Body of pancreas (tissue), 4 donors: ENCODE measurements at regions not wholly inside any gene's neighbourhood (a gene's known extent, or its start where the extent isn't known, plus 50 kb on each side); places are given as distances from the start of the nearest gene placed in this dataset.

Source experiments
- ATAC-seq: fragments of 150-250 bp; one replicate; pipeline ENCODE4 v1.9.1; 2016
- DNase-seq, 4 donors: peaks; one replicate each; pipeline ENCODE4 v3.0.0-alpha.2; 2019
- H3K27ac ChIP-seq, 4 donors: fragments of 200-600 bp; sonication (generic); 1 replicate in 3 of 4; 2 replicates in 1 of 4; pipeline versions ENCODE4 v1.5.1 to v1.6.1; 2016 to 2019; ENCODE audit warnings: mild to moderate bottlenecking in 1 of 4, mixed read lengths in 1 of 4, moderate library complexity in 1 of 4
- H3K27me3 ChIP-seq, 2 donors: fragments of 200-600 bp; sonication (generic); one replicate each; pipeline ENCODE4 v1.6.0; 2016; ENCODE audit warnings: mild to moderate bottlenecking in 1 of 2
- H3K36me3 ChIP-seq, 2 donors: fragments of 200-600 bp; sonication (generic); replicated peaks in 1 of 2; 2 replicates each; pipeline ENCODE4 v1.5.1; 2016; ENCODE audit warnings: low read depth in 2 of 2; ENCODE audit not compliant: insufficient read depth in 1 of 2
- H3K4me1 ChIP-seq: fragments of 200-600 bp; sonication (generic); one replicate; pipeline ENCODE4 v1.6.0; 2016
- H3K4me3 ChIP-seq, 2 donors: fragments of 200-600 bp; sonication (generic); 1 replicate in 1 of 2; 2 replicates in 1 of 2; pipeline ENCODE4 v1.5.1; 2016 to 2019
- H3K9me3 ChIP-seq, 3 donors: fragments of 200-600 bp; sonication (generic); 1 replicate in 2 of 3; 2 replicates in 1 of 3; pipeline ENCODE4 v1.5.1; 2016
- POLR2A ChIP-seq, 3 donors: fragments of 450-650 bp; IDR thresholded peaks; one replicate each; pipeline ENCODE4 v1.6.1; 2016; ENCODE audit warnings: antibody characterized with exemption in 3 of 3, mild to moderate bottlenecking in 2 of 3
- WGBS, 2 donors: methylation state at CpG; one replicate each; pipeline ENCODE4 v1.1.5; 2017; 5-methylcytosine and 5-hydroxymethylcytosine counted together
- intact Hi-C: fragments of 100-400 bp; cut with DNase I; formaldehyde crosslinking; loops from one replicate; pipeline ENCODE4 v1.15.1; 2023
- TF ChIP-seq, protein P1 (sequence below), 7 experiments: fragments of 450-650 bp in 4 of 7; fragments of 200-600 bp in 3 of 7; sonication (generic) in 3 of 7; IDR thresholded peaks; one replicate each; pipeline ENCODE4 v1.5.1; 2016 to 2019; ENCODE audit warnings: antibody characterized with exemption in 7 of 7

DNA sequence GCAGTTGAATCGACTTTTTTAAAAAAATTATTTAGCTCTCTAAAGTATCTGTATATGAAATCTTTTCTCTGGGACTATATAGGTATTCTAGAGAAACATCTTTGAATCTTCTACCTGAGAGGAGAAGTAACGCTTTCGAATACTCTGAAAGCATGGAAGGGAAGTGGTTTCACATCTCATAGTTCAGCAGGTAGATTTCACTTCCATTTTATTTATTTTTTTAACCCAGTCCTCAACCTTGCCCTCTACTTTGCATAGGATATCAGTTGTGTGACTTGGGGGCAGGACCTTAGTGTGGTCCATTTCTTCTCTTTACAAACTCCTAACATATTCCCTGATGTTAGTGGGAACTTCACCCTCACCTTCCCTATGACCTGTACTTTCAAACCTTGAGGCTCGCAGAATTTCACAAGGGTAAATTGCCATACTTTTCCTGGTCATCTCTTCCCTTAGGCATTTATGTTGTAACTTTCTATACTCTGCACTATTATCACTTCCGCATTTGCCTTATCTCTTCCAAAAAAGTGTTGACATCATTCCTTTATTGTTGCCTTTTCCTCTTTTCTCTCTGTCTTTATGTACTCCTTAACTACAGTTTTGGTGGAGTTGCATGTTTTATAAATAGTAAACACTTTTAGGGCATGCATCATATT lies 1208.5 kb upstream of the ADGRL4 start:
- ATAC-seq = no peak
- H3K27ac ChIP-seq = no peak overlapping the region
- WGBS, 2 donors = 71 to 79% methylated on average over 5 of the region's 5 CpGs
- H3K4me1 ChIP-seq = no peaks in the 10 kb centered on the region
- no peak overlapping the region for H3K4me3 ChIP-seq
- TF ChIP-seq, protein P1, sequence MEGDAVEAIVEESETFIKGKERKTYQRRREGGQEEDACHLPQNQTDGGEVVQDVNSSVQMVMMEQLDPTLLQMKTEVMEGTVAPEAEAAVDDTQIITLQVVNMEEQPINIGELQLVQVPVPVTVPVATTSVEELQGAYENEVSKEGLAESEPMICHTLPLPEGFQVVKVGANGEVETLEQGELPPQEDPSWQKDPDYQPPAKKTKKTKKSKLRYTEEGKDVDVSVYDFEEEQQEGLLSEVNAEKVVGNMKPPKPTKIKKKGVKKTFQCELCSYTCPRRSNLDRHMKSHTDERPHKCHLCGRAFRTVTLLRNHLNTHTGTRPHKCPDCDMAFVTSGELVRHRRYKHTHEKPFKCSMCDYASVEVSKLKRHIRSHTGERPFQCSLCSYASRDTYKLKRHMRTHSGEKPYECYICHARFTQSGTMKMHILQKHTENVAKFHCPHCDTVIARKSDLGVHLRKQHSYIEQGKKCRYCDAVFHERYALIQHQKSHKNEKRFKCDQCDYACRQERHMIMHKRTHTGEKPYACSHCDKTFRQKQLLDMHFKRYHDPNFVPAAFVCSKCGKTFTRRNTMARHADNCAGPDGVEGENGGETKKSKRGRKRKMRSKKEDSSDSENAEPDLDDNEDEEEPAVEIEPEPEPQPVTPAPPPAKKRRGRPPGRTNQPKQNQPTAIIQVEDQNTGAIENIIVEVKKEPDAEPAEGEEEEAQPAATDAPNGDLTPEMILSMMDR (IDR thresholded peaks at IDR 0.05) = no peak
- no peak for TF ChIP-seq POLR2A (IDR thresholded peaks at IDR 0.05)
- no peaks in the 10 kb centered on the region for H3K27me3 ChIP-seq
- no peaks in the 10 kb centered on the region for H3K36me3 ChIP-seq
- H3K9me3 ChIP-seq = no peaks in the 10 kb centered on the region
- intact Hi-C loops = no loop called here
- no peak for DNase-seq

DNA sequence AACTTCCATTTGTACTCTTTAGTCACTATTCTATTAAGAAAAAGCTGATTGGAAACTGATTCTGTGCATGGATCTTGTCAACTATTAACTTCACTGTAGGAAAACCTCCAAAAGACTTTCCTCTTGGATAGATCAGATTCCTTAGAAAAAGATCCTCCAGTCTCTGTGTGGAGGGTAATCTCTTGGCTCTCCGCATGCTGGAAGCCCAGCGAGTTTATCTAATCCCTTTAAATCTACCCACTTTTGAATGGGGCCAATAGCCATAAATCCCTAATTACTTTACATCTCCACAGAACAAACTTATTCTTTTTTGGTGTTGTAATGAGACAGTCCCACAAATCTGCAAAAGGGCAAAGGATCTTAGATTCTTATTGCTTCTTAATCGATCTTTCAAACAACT lies 1206.4 kb upstream of the ADGRL4 start:
- Histone ChIP-seq H3K36me3 (no peaks in the 10 kb centered on the region), H3K9me3 (no peaks in the 10 kb centered on the region), H3K27me3 (no peaks in the 10 kb centered on the region), H3K4me3 (no peak overlapping the region), H3K4me1 (no peaks in the 10 kb centered on the region), H3K27ac (no peak overlapping the region)
- 81 to 82% methylated on average over 3 of the region's 3 CpGs for WGBS, 2 donors
- no peak for ATAC-seq
- intact Hi-C loops = no loop called here
- DNase-seq = no peak
- TF ChIP-seq, protein P1 (IDR thresholded peaks at IDR 0.05) = no peak
- TF ChIP-seq POLR2A (IDR thresholded peaks at IDR 0.05) = no peak

GRCh38 chr1:80211691-80212380 lies 1205.3 kb upstream of the ADGRL4 start:
- 75 to 77% methylated on average over 8 of the region's 8 CpGs for WGBS, 2 donors
- ATAC-seq = no peak
- Histone ChIP-seq H3K27ac (no peak overlapping the region), H3K36me3 (no peaks in the 10 kb centered on the region), H3K9me3 (no peaks in the 10 kb centered on the region), H3K27me3 (no peaks in the 10 kb centered on the region), H3K4me1 (no peaks in the 10 kb centered on the region), H3K4me3 (no peak overlapping the region)
- TF ChIP-seq POLR2A (IDR thresholded peaks at IDR 0.05) = no peak
- TF ChIP-seq, protein P1 (IDR thresholded peaks at IDR 0.05) = no peak
- intact Hi-C loops = no loop called here
- DNase-seq = no peak

GRCh38 chr1:80202118-80202517 lies 1195.6 kb upstream of the ADGRL4 start:
- ATAC-seq (no peak), DNase-seq (no peak)
- TF ChIP-seq, protein P1 (IDR thresholded peaks at IDR 0.05) = no peak
- TF ChIP-seq POLR2A (IDR thresholded peaks at IDR 0.05) = no peak
- no peaks in the 10 kb centered on the region for H3K27me3 ChIP-seq
- no peaks in the 10 kb centered on the region for H3K9me3 ChIP-seq
- H3K4me3 ChIP-seq = no peak overlapping the region
- H3K4me1 ChIP-seq = no peaks in the 10 kb centered on the region
- intact Hi-C loops = no loop called here
- no peaks in the 10 kb centered on the region for H3K36me3 ChIP-seq
- WGBS, 2 donors = 79 to 85% methylated on average over 4 of the region's 4 CpGs
- no peak overlapping the region for H3K27ac ChIP-seq

- WGBS, 2 donors = 26 to 32% methylated on average over 4 of the region's 4 CpGs
- Histone ChIP-seq H3K36me3 (no peaks in the 10 kb centered on the region), H3K4me1 (no peaks in the 10 kb centered on the region), H3K27ac (no peak overlapping the region), H3K4me3 (no peak overlapping the region), H3K27me3 (no peaks in the 10 kb centered on the region), H3K9me3 (no peaks in the 10 kb centered on the region)
- no peak for TF ChIP-seq POLR2A (IDR thresholded peaks at IDR 0.05)
- TF ChIP-seq, protein P1 (IDR thresholded peaks at IDR 0.05) = no peak
- intact Hi-C loops = no loop called here
- DNase-seq (no peak), ATAC-seq (no peak)
Observed at GRCh38 chr1:80194221-80194620, 1187.7 kb upstream of the ADGRL4 start.
